HG03097 (cell line): ENCODE measurements at regions not wholly inside any gene's neighbourhood (a gene's known extent, or its start where the extent isn't known, plus 50 kb on each side); places are given as distances from the start of the nearest gene placed in this dataset.
"Not testable (repeated sequence)": the region's sequence is repeated elsewhere in the genome, so short reads cannot be mapped to it uniquely, and the experiment has no call there.

Experiments
- ATAC-seq: cut with Tn5 transposase; IDR thresholded peaks from one replicate; pipeline ENCODE4 v1.9.1; 2021; ENCODE audit not compliant: unreplicated experiment, low FRiP score

DNA sequence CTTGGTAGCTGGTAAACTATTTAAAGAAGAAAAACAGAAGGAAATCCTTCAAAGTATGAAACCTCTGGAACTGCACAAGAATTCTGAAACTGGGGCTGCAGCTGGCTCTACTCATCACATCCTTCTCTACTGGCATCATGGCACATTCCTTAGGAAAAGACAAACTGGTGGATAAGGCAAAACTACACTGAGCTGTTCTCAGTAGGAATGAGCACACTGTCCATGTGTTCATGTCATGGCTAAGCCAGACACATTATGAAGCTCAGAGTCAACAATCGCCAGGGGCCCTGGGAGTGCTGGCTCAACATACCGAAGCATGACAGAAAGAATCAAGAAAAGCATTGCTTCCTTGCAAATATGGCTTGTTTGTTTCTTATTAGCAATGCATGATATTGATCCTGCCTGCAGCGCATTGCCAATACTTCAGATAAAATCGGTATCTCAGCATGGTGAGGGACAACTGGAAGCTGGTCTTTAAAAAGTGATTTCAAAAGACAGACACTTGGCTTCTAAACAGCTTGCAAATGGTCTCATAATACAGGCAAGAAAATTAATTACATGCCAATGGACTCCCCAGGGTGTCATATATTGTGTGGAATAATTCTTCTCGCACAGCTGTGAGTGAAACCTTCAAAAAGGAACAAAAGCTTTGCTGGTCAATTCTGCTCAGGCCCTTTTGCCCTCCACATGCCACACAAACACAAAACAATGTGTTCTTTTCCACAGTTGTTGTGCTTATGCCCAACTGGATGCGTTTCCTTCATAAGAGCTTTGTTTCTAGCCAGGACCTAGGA is 300.2 kb upstream of the VCX start:
- ATAC-seq: no peak

DNA sequence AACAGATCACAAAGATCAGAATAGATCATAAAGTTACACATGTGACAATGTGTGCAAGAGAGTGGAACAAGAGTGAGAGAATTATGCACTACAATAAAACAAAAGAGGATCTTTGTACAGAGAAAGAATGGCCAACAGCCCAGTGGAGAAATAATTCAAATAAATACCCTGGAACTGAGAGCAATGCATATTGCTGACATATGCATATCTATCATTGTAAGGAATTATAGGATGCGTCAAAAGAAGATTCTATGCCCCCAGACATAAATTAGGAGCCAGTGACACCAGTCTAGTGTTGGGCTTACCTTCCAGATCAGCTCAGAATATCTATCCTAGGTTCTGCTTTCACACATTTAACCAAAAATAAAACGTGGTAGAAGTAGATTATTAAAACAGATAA is 320.1 kb upstream of the VCX start:
- ATAC-seq: no peak

DNA sequence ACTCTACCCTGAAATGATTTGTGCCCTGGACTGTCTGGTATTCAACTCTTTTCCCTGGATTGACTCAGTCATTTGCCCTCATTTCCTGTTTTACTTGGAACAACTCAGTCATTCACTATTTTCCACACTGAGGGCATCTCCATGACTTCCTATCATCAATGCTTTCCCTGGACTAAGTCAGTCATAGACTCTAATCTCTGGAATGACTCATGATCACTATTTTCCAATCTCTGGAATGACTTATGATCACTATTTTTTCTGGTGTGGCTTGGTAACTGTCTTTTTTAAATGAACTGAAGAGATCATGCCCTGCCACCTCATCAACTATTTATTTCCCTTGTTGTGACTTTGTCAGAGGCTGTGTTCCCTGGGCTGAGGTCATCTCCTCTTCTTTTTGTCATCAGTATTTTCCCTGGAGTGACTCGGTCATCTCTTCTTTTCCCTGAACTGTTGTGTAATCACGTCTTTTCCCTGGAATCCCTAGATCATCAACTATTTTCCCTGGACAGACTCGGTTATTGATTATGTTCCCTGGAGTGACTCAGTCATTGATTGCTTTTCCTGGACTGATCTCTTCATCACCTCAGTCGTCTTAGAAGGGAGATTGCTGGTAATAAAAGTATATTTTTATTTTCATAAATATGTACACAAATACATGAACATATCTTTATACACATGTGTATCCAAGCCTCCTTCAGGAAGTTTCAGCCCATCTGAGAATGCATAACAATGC is 327.1 kb upstream of the VCX start:
- ATAC-seq: no peak

DNA sequence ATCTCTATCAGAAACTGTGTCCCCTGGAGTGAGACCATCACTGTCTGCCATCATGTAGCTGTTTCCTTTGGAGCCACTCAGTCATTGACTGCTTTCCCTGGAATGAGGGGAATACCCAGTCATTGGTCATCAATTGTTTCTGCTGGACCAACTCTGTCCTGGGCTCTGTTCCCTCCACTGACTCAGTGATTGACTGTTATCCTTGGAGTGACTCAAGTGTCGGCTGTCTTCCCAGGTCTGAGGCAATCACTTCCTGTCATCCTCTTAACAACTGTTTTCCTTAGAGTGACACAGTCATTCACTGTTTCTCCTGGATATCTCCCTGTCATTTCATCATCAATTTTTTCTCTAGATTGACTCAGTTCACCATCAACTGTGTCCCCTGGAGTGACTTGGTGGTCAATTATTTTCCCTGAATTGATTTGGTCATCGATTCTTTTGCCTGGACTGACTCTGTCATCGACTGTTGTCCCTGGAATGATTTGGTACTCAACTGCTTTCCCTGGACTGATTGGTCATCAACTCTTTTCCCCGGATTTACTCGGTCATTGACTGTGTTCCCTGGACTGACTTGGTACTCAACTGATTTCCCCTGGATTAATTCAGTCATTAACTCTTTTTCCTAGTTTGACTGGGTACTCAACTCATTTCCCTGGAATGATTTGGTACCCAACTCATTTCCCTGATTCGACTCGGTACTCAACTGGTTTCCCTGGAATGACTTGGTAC is 327.9 kb upstream of the VCX start:
- ATAC-seq: no peak

DNA sequence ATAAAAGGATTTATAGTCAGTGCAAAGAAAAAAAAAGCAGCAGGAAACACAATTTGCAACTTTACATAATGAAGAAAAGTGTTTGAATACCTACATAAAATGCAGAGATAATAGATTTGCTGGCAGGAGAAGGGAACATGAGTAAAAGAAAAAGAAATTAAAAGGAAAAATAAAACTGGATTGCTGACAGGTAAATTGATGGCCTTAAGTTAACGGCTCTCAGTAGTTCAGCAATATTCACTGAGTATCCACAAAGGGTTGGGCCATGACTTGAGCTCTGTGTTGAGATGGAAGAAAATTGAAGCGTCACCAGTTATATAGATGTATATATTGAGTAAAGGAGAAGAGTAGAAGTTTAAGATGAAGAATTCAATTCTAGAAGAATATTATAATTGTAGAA is 330.1 kb upstream of the VCX start:
- ATAC-seq: no peak

DNA sequence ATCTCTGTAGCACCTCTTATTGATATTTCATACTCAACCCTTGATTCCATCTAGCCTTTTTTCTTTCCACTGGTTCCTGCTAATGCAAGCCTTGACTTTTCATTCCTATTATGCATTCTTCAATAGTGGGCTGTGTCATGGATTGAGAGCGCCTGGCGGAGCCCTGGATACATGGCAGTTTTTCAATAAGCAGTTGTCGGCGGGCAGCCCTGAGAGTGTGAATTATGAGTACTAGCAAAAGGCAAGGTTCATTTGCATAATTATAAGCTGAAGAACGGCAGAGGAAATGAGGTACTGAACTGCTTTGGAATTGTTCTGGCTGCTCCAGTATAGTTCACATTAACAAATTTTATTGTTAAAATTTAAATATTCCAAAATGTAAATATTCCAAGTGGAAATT is 339.7 kb upstream of the VCX start:
- no peak for ATAC-seq

DNA sequence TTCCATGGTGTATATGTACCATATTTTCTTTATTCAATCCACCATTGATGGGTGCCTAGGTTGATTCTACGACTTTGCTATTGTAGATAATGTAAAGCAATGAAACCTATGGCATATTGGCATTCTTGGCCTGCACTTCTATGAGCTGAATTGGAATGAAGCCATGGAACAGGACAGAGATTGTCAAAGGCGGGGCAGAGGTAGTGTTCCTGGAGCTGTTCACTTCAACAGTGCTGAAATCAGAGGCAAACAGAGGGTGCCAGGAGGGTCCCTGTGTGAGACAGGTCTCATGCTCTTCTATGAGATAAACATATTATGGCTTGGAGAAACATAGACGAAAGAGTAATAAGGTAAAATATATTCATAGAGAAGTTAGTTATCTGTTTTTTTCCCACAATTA is 342.6 kb upstream of the VCX start:
- no peak for ATAC-seq

DNA sequence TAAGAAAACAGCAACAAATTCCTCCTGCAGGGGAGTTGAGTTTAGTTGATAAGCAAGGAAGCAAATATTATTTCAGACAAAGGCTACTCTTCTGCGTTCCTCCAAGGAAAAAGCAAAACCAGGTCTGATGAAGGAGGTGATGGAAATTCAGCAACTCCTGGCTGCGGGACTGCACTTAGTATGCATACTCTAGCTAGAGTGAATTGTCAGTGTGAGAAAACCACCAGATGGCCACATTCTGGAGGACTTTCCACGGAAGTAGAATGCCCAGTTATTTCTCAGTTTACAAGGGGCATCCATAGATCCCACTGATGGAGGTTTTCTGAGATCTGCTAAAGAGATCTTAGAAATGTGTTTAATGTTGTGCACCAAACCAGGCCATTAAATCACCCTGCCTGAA is 338.6 kb upstream of the PUDP start:
- ATAC-seq: no peak

DNA sequence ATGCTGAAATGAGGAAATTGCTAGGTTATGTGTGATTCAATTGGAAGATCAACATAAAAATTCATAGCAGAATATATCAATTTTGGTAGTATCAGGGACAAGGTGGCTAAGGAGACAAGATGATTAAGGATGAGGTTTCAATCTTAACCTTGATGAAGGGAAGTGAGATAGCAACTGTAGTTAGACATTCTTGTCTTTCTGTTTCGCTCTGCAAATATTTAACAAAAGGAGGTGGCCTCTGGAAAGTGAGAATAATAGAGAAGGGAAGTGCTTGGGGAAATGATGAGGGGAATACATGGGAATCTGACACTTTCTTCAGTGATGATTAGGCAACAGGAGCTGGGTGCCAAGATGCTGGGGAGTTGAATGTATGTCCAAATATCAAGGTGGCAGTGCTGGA is 337.1 kb upstream of the PUDP start:
- ATAC-seq: no peak

DNA sequence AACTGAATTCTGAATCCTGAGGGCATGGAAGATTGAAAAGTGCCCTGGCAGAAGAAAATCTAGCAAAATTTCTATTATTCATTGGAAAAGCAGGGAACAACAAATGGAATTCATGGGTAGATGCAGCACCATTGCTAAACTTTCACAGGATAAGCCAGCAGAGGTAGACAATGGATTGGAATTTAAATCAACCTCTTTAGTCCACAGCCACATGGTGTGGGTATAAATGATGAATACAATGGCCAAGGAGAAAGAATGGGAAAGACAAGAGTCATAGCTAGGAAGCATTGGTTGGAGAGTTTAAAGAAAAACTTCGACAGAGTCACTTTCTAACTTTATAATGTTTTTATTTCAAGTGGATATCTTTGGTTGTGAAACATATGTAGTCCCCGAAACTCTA is 332.8 kb upstream of the PUDP start:
- ATAC-seq: no peak

DNA sequence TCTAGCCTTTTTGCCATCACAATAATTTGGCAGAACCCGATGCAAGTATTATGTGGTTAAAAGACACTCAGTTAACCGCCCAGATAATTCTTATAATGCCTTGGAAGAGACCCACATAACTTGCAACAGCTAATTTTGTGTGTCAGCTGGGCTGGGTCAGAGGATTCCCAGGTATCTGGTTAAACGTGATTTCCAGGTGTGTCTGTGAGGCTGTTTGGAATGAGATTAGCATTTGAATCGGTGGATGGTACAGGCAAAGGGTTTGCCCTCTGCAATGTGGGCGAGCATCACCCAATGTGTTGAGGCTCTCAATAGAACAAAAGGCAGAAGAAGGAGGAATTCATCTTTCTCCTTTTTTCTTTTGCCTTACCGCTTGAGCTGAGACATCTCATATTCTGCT is 314.2 kb upstream of the PUDP start:
- no peak for ATAC-seq

DNA sequence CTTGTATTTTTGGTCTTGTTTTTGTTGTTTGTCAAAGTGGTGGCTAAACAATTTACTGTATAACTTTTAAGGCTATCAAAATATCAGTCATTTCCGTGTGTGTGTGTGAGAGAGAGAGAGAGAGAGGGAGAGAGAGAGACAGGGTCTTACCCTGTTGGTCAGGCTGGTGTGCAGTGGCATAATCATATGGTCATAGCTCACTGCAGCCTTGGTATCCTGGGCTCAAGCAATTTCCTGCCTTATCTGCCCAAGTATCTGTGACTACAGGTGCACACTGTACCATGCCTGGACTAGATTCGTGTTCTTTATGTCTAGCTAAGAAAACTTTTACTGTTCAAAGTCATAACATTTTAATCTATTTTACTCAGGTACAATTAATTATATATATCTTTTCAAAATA is 313.1 kb upstream of the PUDP start:
- ATAC-seq: not testable (repeated sequence)

DNA sequence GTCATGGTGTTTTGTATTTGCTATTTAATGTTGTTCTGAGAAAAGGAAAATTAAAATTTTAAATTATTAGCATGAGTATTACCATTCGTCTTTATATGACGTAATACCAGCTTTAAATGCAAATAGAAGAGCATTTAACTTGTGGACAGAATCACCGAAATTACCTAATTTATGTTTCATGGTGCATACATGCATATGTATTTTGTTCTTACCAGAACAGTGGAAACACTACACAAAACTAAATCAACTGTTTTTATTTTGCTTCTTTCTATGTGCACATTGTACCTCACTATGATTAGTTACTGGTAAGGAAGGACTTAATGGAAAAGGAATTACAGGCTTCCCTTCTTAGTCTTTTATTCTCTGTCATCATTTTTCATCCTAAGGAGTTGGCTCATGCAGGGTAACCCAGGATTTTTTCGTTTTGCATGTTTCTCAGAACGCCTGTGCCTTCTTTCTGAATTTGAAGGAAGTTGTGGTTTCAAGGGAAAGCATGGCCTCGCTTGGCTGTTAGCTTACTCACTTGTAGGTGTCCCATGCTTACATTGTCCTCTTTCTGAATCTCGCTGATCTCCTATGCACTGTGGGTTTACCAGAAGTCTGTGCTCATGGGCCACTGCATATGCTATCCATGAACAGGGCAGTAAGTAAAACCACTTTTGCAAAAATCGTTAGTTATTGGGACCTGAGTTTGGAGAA is 300.0 kb upstream of the PUDP start:
- ATAC-seq: no peak

DNA sequence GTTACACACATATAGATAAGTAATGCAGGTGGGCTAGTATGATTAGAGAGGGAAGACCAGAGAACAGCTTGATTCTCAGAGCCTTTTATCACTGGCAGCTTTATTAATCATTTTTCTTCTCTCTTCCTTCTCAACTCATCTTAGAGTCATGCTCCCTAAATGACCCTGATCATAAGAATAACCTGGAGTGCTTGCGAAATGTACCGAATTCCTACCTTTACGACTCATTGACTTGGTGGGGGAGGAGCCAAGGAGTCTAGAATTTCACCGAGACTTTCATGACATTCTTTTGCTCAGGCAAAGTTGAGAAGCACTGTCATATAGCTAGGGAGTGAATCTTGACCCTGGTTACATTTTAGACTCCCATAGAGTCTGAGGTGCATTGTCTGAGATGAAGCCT is 298.9 kb upstream of the PUDP start:
- ATAC-seq: no peak

DNA sequence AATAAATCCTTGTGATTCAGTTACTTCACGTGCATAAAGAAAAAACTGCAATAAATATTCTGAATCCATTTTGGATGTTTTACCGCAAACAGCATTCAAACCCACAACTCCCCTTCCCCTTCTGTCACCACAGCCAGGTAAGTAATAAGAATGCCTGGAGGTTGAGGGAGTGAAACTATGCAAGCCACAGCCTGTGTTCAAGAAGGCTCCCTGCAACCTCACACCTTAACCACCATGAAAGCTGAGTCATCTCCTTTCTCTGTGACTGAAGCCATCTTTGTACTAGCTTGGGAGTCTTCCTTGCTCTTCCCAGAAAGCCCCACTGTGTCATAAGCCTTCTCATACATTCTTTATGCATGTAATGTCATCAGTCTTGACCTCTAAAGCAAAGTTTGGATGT is 297.0 kb upstream of the PUDP start:
- peak; percentile 92 for ATAC-seq

DNA sequence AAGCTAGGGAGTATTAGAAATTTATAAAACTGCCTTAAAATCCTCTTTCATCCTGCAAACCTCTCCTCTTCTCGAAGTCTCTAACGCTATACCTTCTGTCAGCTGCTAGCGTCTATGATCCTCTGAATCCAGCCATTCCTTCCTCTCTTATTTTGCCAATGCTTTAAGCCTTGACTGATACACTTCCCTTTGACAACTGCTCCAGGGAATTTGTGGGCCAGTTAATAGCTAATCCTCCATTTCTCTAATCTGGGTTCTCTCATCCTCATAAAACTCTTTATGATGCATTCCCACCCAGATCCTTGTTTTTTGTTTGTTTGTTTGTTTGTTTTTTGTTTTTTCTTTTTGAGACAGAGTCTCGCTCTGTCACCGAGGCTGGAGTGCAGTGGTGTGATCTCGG is 293.6 kb upstream of the PUDP start:
- ATAC-seq: no peak

DNA sequence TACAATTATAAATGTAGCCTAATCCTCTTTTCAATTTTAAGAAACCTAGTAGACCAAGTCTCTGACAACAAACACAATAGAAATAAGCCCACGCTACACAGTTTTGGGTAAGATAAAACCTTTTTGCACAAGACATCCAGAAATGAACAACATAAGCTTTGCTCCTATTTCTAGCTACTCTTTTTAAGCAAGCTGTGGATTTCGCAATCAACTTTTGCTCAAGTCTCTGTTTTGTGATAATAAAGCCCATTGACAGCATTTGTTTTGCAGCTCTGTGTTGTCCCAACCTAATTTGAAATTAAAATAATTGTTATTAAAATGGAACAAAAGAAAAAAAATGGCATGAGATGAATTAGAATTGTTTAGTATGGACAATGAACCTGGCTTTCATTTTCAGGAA is 287.9 kb upstream of the PUDP start:
- no peak for ATAC-seq

DNA sequence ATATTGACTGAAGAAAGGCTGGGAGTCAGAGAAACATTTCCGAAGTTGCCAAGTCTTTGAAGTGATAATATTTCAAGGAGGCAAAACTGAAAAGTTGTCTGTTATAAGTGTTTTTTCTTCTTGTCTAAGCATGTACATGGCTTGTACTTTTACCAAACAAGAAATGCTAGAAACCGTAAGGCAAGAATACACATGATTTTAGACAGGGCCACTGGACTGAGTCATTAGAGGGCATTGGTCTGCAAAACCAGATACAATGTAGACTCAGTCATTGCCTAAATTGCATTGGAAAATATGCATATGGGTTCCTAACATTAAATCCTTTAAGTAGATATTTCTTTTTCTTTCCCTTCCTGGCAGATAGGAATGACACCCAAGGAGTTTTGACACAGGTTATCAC is 284.9 kb upstream of the PUDP start:
- no peak for ATAC-seq

DNA sequence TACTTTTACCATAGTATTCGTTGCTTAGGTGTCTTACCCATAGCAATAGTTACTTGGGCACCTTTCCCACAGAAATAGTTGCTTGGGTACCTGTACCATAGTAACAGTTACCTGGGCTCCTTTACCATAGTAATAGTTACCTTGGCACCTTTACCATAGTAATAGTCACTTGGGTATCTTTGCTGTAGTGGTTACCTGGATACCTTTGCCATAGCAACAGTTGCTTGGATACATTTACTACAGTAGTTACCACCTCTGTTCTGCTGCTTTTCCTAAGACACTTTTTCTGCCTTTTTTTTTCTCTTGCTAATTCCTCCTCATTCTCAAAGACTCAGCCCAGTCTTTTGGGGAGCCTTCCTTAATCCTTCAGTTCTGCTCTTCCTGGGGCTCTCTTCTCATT is 272.8 kb upstream of the PUDP start:
- ATAC-seq: no peak

DNA sequence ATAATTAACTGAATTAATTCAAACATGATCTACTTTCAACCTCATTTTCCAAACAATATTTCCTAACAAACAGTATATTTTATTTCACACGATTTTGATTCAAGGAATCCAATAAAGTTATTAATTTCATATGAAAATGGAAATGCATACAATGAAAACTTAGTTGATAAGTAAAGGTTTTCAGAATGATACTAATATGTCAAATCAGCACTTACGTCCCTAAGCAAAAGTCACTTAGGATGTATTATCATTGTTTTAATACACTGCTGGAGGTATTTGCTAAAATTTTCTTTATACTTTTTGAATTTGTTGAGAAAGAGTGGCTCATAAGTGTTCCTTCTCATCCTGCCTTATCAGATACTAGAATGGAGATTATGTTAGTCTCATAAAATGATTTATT is 266.8 kb upstream of the PUDP start:
- ATAC-seq: no peak

DNA sequence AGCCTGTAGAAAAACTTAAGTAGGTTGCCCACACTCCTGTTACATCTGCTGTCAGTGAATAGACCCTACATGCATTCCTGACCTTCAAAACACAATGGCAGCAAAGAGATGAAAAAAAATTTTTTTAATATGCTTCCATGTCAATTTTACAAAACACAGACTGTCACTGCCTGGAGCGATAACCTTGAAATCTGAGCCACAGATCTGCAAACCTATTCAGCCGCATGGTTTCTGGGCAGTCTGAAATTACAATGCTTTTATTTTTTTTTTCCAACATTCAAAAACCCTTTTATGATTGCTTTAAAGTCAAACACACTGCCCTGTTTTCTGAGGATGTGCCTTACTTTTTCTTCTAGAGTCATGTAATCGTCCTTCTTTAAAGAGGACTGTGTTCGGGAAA is 264.9 kb upstream of the PUDP start:
- no peak for ATAC-seq
